Central memory CD8-positive, alpha-beta T cell (primary cell): ENCODE measurements at regions not wholly inside any gene's neighbourhood (a gene's known extent, or its start where the extent isn't known, plus 50 kb on each side); places are given as distances from the start of the nearest gene placed in this dataset.

Experiments used
- ATAC-seq: fragments of 150-1000 bp; cut with Tn5 transposase; replicated peaks from 2 replicates; pipeline ENCODE4 v1.10.0; 2022; ENCODE audit warnings: mild to moderate bottlenecking, moderate FRiP score, moderate number of reproducible peaks; ENCODE audit not compliant: poor library complexity, severe bottlenecking; ENCODE audit errors: extremely low read depth
- DNase-seq, 2 donors: peaks; one replicate each; pipeline ENCODE4 v3.0.0; 2021; ENCODE audit warnings: low spot score in 2 of 2
- H3K27ac Mint-ChIP-seq: one replicate; pipeline ENCODE4 v1.8.0; 2022; ENCODE audit warnings: low read depth, mild to moderate bottlenecking, moderate library complexity, mixed read lengths
- H3K27me3 Mint-ChIP-seq: one replicate; pipeline ENCODE4 v1.8.0; 2022; ENCODE audit warnings: mixed read lengths
- H3K36me3 Mint-ChIP-seq: one replicate; pipeline ENCODE4 v1.8.0; 2022; ENCODE audit warnings: mild to moderate bottlenecking, moderate library complexity, mixed read lengths; ENCODE audit not compliant: insufficient read depth
- H3K4me1 Mint-ChIP-seq: one replicate; pipeline ENCODE4 v1.8.0; 2022; ENCODE audit warnings: mixed read lengths
- H3K4me3 Mint-ChIP-seq: one replicate; pipeline ENCODE4 v1.8.0; 2022; ENCODE audit warnings: mild to moderate bottlenecking, moderate library complexity, mixed read lengths
- H3K9me3 Mint-ChIP-seq: one replicate; pipeline ENCODE4 v1.8.0; 2022; ENCODE audit warnings: mixed read lengths

DNA sequence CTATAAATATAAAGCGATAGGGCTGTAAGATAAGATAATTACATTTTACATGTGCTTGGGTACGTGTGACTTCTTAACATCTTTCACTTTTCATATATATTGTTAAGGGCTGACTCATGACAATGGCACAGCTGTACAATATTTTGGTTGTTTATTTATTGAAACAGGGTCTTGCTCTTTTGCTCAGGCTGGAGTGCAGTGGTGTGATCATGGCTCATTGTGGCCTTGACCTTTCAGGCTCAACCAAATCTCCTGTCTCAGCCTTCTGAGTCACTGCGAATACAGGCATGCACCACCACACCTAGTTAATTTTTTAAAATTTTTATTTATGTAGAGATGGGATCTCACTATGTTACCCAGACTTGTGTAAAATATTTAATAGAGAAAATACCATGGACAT lies 2532.4 kb upstream of the PCDH20 start:
- Mint-ChIP-seq H3K36me3 (peaks cover 3% of the 10 kb centered on the region), H3K27ac (no peak overlapping the region), H3K4me3 (no peak overlapping the region), H3K9me3 (peaks cover 10% of the 10 kb centered on the region), H3K4me1 (no peaks in the 10 kb centered on the region), H3K27me3 (no peaks in the 10 kb centered on the region)
- no peak for DNase-seq
- no peak for ATAC-seq

DNA sequence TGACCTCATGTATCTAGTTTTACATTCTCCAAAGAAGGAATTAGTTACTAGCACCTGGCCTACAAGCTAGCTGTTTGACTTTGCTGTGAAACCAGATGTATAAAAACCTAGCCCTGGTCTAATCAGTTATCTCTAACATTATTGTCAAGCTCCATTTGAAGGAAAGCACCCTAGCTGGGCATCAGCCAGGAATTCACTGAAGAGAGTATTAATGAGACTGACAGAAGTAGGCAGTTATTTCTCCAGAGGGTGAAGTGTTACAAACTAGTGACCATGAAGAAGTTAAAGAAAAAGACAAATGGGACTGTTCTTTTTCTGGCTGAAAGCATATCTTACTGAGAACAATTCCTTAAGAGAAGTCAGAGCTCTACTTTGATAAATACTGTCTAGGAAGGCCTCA lies 2529.3 kb upstream of the PCDH20 start:
- no peak overlapping the region for H3K4me3 Mint-ChIP-seq
- no peak for ATAC-seq
- H3K9me3 Mint-ChIP-seq = peaks cover 11% of the 10 kb centered on the region
- H3K4me1 Mint-ChIP-seq = no peaks in the 10 kb centered on the region
- H3K36me3 Mint-ChIP-seq = peaks cover 3% of the 10 kb centered on the region
- no peak overlapping the region for H3K27ac Mint-ChIP-seq
- no peak for DNase-seq
- H3K27me3 Mint-ChIP-seq = no peaks in the 10 kb centered on the region

DNA sequence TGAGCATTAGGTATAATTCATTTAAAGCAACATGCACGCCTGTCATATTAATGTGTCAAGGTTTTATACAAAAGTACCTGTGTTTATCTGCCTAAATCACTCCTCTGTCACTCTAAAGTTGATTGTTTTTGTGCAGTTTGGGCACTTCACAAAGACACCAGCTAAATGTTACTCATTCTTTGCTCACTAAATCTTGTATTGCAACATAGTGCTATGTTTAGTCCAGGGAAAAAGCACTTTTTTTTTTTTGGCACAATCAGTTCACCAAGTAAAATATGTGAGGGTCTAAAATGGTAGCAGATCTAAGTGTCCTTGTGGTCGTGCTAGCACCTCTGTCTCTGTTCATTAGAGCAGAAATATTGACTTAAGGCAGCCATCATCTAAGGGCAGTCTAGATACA lies 2526.7 kb upstream of the PCDH20 start:
- ATAC-seq (no peak), DNase-seq (no peak)
- no peak overlapping the region for H3K27ac Mint-ChIP-seq
- H3K4me1 Mint-ChIP-seq = no peaks in the 10 kb centered on the region
- H3K27me3 Mint-ChIP-seq = no peaks in the 10 kb centered on the region
- no peak overlapping the region for H3K4me3 Mint-ChIP-seq
- H3K9me3 Mint-ChIP-seq = peaks cover 8% of the 10 kb centered on the region
- H3K36me3 Mint-ChIP-seq = peaks cover 3% of the 10 kb centered on the region

DNA sequence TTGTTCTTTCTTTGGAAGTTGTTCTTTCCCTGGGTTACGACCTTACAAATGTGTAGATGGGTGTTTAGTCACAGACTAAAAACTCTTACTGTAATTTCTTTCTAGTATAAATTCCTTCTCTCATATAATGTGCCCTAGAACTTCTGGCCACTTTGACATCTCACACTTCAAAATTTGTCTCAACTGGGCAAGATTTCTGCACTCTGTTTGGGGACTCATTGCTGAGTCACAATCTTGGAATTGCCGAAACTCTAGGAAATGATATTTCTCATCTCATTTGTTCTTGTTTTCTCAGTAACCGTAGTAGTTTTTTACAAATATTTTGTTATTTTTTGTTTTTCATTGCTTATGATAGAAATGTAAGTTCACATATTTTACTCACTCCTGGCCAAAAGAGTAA lies 2523.2 kb upstream of the PCDH20 start:
- ATAC-seq (no peak), DNase-seq (no peak)
- Mint-ChIP-seq H3K4me1 (no peaks in the 10 kb centered on the region), H3K9me3 (peaks cover 32% of the 10 kb centered on the region), H3K27ac (no peak overlapping the region), H3K36me3 (no peaks in the 10 kb centered on the region), H3K27me3 (no peaks in the 10 kb centered on the region), H3K4me3 (no peak overlapping the region)

DNA sequence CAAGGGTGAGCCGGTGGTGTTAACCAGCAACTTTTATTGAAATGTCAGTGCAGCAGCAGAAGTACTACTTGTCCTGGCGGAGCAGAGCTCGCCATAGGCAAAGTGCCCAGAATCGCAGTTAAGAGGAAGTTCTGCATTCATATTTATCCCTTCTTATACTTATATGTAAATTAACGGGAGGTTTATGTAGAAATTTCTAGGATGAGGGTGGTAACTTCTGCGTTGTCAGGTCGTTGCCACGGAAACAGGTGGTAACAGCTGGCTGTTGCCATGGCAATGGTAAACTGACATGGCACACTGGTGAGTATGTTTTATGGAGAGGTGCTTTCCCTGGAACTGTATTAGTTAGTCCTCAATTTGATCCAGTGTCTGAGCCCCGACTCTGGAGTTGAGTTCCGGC lies 2494.9 kb upstream of the PCDH20 start:
- Mint-ChIP-seq H3K27me3 (no peaks in the 10 kb centered on the region), H3K4me1 (no peaks in the 10 kb centered on the region), H3K36me3 (no peaks in the 10 kb centered on the region), H3K9me3 (peaks cover 26% of the 10 kb centered on the region), H3K4me3 (no peak overlapping the region), H3K27ac (no peak overlapping the region)
- DNase-seq (no peak), ATAC-seq (no peak)

DNA sequence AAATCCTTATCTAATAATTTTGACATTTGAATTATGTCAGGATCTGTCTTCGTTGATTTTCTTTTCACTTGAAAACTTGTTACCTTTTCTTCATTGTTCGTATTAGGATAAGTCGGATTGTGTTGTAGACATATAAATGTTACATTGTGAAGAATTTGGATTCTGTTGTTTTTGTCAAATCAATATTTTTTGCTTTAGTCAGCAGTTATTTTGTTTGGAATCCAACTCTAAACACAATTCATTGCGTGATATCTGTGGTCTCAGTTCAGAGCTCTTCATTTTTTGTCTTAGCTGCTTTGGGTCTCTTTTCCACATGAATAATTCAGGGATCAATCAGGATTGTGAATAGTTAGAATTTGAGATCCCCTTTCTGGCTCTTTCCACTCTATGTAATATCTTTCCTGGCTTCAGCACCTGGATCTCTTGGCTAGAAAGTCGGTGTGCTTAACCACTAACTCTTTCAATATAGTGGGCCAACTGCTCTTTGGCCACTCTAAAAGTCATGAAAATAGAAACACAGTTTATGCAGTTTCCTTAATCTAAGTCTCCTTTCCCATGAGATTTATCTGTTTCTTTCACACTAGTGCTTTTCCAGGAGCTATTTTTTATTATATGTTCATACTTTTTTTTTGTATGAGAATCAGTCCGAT lies 2494.2 kb upstream of the PCDH20 start:
- H3K27ac Mint-ChIP-seq = no peak overlapping the region
- ATAC-seq (no peak), DNase-seq (no peak)
- no peaks in the 10 kb centered on the region for H3K4me1 Mint-ChIP-seq
- no peaks in the 10 kb centered on the region for H3K27me3 Mint-ChIP-seq
- peaks cover 21% of the 10 kb centered on the region for H3K9me3 Mint-ChIP-seq
- H3K4me3 Mint-ChIP-seq = no peak overlapping the region
- no peaks in the 10 kb centered on the region for H3K36me3 Mint-ChIP-seq

DNA sequence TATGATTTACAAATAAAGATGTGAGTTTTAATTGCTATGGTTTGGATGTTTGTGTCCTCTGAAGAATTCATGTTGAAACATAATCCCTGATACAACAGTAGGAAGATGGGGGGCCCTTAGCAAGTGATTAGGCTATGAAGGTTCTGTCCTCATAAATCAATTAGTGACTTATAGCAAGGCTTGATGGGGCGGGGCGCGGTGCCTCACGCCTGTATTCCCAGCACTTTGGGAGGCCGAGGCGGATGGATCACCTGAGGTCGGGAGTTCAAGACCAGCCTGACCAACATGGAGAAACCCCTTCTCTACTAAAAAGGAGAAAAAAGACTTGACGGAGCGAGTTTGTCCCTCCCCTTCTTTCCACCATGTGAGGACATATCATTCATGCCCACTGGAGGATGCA lies 2486.5 kb upstream of the PCDH20 start:
- Mint-ChIP-seq H3K9me3 (peaks cover 16% of the 10 kb centered on the region), H3K4me3 (no peak overlapping the region)
- ATAC-seq = no peak

DNA sequence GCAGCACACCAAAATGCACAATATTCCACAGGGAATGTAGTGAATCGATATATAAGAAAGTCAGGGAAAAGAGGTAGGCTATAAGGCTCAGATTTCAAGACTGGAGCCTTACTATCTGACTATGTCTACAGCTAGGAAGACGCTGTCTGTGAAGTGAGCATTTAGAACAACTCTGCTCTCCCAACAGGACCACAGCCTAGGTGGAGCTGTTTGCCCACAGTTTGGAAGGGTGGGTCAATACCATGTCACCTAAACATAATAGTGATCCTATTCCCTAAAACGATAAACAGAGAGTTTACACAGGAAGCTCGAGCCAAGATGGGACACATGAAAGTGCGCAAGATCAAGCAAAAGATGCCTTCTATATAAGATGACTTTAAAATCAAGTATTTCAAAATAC lies 2486.0 kb upstream of the PCDH20 start:
- no peak for ATAC-seq
- Mint-ChIP-seq H3K36me3 (no peaks in the 10 kb centered on the region), H3K27me3 (no peaks in the 10 kb centered on the region), H3K4me3 (no peak overlapping the region), H3K4me1 (no peaks in the 10 kb centered on the region), H3K27ac (no peak overlapping the region), H3K9me3 (peaks cover 12% of the 10 kb centered on the region)
- DNase-seq = no peak

More for the DNA sequence above, 2486.5 kb upstream of the PCDH20 start:
- DNase-seq = no peak
- Mint-ChIP-seq H3K4me1 (no peaks in the 10 kb centered on the region), H3K27ac (no peak overlapping the region), H3K36me3 (no peaks in the 10 kb centered on the region), H3K27me3 (no peaks in the 10 kb centered on the region)

DNA sequence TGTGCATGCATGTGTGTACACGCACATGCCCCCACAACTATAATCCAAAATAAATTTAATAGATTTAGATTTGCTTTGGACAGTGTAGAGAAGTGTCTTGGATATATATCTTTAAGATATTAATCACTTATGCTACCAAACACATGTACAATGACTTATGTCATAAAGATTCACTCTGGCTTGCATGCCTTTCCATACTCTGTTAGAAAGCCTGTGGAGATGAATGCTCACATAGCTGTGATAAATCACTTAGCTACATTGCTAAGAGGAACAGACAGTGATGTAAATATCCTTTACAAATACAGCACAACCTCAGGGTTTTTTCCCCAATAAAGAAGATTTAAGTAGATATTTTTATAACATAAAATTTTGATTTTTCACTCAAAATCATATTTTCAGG lies 2484.8 kb upstream of the PCDH20 start:
- Mint-ChIP-seq H3K27me3 (no peaks in the 10 kb centered on the region), H3K27ac (no peak overlapping the region), H3K4me1 (no peaks in the 10 kb centered on the region), H3K36me3 (no peaks in the 10 kb centered on the region), H3K4me3 (no peak overlapping the region), H3K9me3 (peaks cover 15% of the 10 kb centered on the region)
- no peak for ATAC-seq
- no peak for DNase-seq

DNA sequence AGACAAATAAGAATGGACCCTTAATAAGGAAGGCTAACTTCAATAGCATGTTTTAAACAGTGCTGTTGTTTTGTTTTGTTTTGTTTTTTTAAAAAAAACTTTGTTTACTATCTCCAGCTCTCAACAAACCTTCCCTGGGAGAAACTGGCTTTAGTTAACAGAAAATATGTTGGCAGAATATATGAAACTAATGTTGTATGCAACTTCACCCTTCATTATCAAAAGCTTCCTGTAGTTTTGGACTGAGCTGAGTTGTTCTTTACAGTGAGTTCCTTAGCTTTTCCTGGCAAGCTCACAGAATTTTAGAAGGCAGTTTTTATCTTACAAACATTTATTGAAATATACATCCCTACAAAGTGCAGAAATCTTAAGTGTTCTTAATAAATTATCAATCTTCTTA lies 2480.7 kb upstream of the PCDH20 start:
- Mint-ChIP-seq H3K9me3 (peaks cover 6% of the 10 kb centered on the region), H3K4me3 (no peak overlapping the region), H3K27ac (no peak overlapping the region), H3K36me3 (no peaks in the 10 kb centered on the region), H3K4me1 (no peaks in the 10 kb centered on the region), H3K27me3 (no peaks in the 10 kb centered on the region)
- DNase-seq (no peak), ATAC-seq (no peak)

DNA sequence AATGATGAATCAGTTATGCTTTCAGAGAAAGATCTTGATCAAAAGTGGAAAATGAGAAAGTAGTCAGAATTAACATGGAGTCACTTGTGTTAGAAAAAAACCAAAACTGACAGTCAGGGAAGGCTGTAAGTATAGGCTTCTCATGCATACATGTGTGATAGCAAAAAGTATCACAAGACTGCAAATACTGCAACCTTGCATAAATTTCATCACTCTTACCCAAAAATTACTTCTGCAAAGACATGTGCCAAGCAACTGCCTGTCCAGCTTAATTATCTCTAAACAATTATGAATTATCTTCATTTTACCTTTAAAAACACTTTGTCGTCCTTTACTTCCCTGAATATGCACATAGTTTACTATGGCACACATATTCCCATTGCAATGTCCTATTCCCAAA lies 2466.4 kb upstream of the PCDH20 start:
- no peak overlapping the region for H3K4me3 Mint-ChIP-seq
- no peaks in the 10 kb centered on the region for H3K4me1 Mint-ChIP-seq
- peaks cover 24% of the 10 kb centered on the region for H3K9me3 Mint-ChIP-seq
- H3K36me3 Mint-ChIP-seq = no peaks in the 10 kb centered on the region
- no peaks in the 10 kb centered on the region for H3K27me3 Mint-ChIP-seq
- no peak overlapping the region for H3K27ac Mint-ChIP-seq
- DNase-seq = no peak
- no peak for ATAC-seq

DNA sequence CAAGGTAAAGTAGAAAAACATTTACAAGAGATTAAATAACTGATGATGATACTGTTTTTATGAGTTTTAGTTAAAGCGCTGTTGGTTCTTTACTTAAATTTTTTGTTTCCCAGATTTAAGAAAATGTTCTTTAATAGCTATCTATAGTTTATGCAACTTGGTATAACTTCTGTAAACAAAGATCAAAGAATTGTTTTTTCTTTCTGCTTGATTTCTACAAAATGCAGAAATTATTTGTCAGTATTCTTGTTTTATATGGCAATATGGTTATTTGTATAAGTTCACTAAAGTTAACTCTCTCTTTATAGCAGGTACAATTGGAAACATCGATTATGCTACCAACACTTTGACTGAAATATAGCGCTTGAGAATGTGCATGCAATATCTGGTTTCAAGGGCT lies 2465.1 kb upstream of the PCDH20 start:
- ATAC-seq = no peak
- no peak overlapping the region for H3K27ac Mint-ChIP-seq
- DNase-seq = no peak
- no peaks in the 10 kb centered on the region for H3K36me3 Mint-ChIP-seq
- H3K4me1 Mint-ChIP-seq = no peaks in the 10 kb centered on the region
- H3K4me3 Mint-ChIP-seq = no peak overlapping the region
- H3K9me3 Mint-ChIP-seq = peaks cover 24% of the 10 kb centered on the region
- H3K27me3 Mint-ChIP-seq = no peaks in the 10 kb centered on the region

DNA sequence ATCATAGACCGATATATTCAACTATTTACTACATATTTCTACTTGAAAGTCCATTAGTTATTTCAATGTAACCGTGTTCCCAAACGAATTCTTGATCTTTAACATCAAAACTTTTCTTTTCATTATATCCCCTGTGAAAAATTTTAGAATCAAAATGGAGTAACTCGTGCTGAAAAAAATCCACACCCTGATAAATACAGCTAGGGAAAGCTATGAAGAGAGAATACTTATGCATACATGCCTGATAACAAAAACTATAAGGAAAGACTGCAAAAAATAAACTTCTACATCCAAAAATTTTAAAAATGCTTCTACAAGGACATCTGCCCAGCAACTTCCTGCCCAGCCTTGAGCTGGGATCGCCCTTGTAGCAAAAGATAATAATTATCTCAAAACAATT lies 2458.3 kb upstream of the PCDH20 start:
- Mint-ChIP-seq H3K9me3 (peaks cover 13% of the 10 kb centered on the region), H3K4me3 (no peak overlapping the region), H3K27me3 (no peaks in the 10 kb centered on the region), H3K27ac (no peak overlapping the region), H3K36me3 (no peaks in the 10 kb centered on the region), H3K4me1 (no peaks in the 10 kb centered on the region)
- ATAC-seq (no peak), DNase-seq (no peak)
